ENCODE measurements at regions not wholly inside any gene's neighbourhood (a gene's known extent, or its start where the extent isn't known, plus 50 kb on each side); places are given as distances from the start of the nearest gene placed in this dataset.

- H3K4me1 ChIP-seq: no peaks in the 10 kb centered on the region
- peaks cover 4% of the 10 kb centered on the region for H3K9me3 ChIP-seq
- H3K4me3 ChIP-seq: no peak overlapping the region
- no peak for DNase-seq (ENCODE audit: extremely low spot score in 2 of 2)
- TF ChIP-seq POLR2AphosphoS5 (IDR thresholded peaks at IDR 0.05; ENCODE audit: insufficient read depth in 1 of 2, low read depth in 1 of 2) (no peak), POLR2A (IDR thresholded peaks at IDR 0.05) (no peak), CTCF (IDR thresholded peaks at IDR 0.05) (no peak)
- no peak overlapping the region for H3K27ac ChIP-seq
- intact Hi-C loops (cut with DNase I): no loop called here
- no peaks in the 10 kb centered on the region for H3K27me3 ChIP-seq
- no peaks in the 10 kb centered on the region for H3K36me3 ChIP-seq
These were observed 145.9 kb upstream of the VASH1 start for GRCh38 chr14:76615331-76615730.

GRCh38 chr14:76617440-76617839 is 143.8 kb upstream of the VASH1 start:
- H3K4me3 ChIP-seq: no peak overlapping the region
- no peaks in the 10 kb centered on the region for H3K36me3 ChIP-seq
- no peak for DNase-seq (ENCODE audit: extremely low spot score in 2 of 2)
- no peak for TF ChIP-seq POLR2AphosphoS5 (IDR thresholded peaks at IDR 0.05; ENCODE audit: insufficient read depth in 1 of 2, low read depth in 1 of 2)
- no peak for TF ChIP-seq CTCF (IDR thresholded peaks at IDR 0.05)
- TF ChIP-seq POLR2A (IDR thresholded peaks at IDR 0.05): no peak
- H3K9me3 ChIP-seq: peaks cover 4% of the 10 kb centered on the region
- no peak overlapping the region for H3K27ac ChIP-seq
- no peaks in the 10 kb centered on the region for H3K4me1 ChIP-seq
- intact Hi-C loops (cut with DNase I): no loop called here
- no peaks in the 10 kb centered on the region for H3K27me3 ChIP-seq

GRCh38 chr14:76636602-76637001 is 124.7 kb upstream of the VASH1 start:
- H3K4me3 ChIP-seq: no peak overlapping the region
- no peak for DNase-seq (ENCODE audit: extremely low spot score in 2 of 2)
- no peaks in the 10 kb centered on the region for H3K27me3 ChIP-seq
- H3K4me1 ChIP-seq: no peaks in the 10 kb centered on the region
- H3K9me3 ChIP-seq: no peaks in the 10 kb centered on the region
- TF ChIP-seq POLR2A (IDR thresholded peaks at IDR 0.05) (no peak), POLR2AphosphoS5 (IDR thresholded peaks at IDR 0.05; ENCODE audit: insufficient read depth in 1 of 2, low read depth in 1 of 2) (no peak), CTCF (IDR thresholded peaks at IDR 0.05) (no peak)
- intact Hi-C loops (cut with DNase I): no loop called here
- no peaks in the 10 kb centered on the region for H3K36me3 ChIP-seq
- no peak overlapping the region for H3K27ac ChIP-seq

- no peaks in the 10 kb centered on the region for H3K4me1 ChIP-seq
- no peaks in the 10 kb centered on the region for H3K9me3 ChIP-seq
- intact Hi-C loops (cut with DNase I): no loop called here
- H3K4me3 ChIP-seq: no peak overlapping the region
- TF ChIP-seq CTCF (IDR thresholded peaks at IDR 0.05) (no peak), POLR2AphosphoS5 (IDR thresholded peaks at IDR 0.05; ENCODE audit: insufficient read depth in 1 of 2, low read depth in 1 of 2) (no peak)
- no peaks in the 10 kb centered on the region for H3K36me3 ChIP-seq
- H3K27ac ChIP-seq: no peak overlapping the region
- DNase-seq (ENCODE audit: extremely low spot score in 2 of 2): no peak
- H3K27me3 ChIP-seq: no peaks in the 10 kb centered on the region
These were observed 122.4 kb upstream of the VASH1 start for GRCh38 chr14:76638841-76639240.

- Histone ChIP-seq H3K4me1 (no peaks in the 10 kb centered on the region), H3K36me3 (no peaks in the 10 kb centered on the region), H3K4me3 (no peak overlapping the region), H3K27me3 (no peaks in the 10 kb centered on the region), H3K9me3 (no peaks in the 10 kb centered on the region), H3K27ac (no peak overlapping the region)
- DNase-seq (ENCODE audit: extremely low spot score in 2 of 2): no peak
- no peak for TF ChIP-seq POLR2AphosphoS5 (IDR thresholded peaks at IDR 0.05; ENCODE audit: insufficient read depth in 1 of 2, low read depth in 1 of 2)
- TF ChIP-seq CTCF (IDR thresholded peaks at IDR 0.05): no peak
- TF ChIP-seq POLR2A (IDR thresholded peaks at IDR 0.05): no peak
- intact Hi-C loops (cut with DNase I): loop anchor here (10.0 kb wide), 1 partner anchor 595 kb away; no protein-coding TSS in a partner anchor
These were observed 121.5 kb upstream of the VASH1 start for GRCh38 chr14:76639606-76640229.

Measured in vagina (tissue), 2 donors.